BE2C (cell line): ENCODE measurements at regions not wholly inside any gene's neighbourhood (a gene's known extent, or its start where the extent isn't known, plus 50 kb on each side); places are given as distances from the start of the nearest gene placed in this dataset.

Experiments
- DNase-seq: peaks from one replicate; pipeline ENCODE4 v3.0.0-alpha.2; 2020
- H3K27me3 ChIP-seq: fragments of 250-450 bp; sonication (Bioruptor Pico); 2 replicates; pipeline ENCODE4 v1.5.1; 2020; ENCODE audit warnings: mild to moderate bottlenecking
- H3K36me3 ChIP-seq: fragments of 250-450 bp; sonication (Bioruptor Pico); 2 replicates; pipeline ENCODE4 v1.5.1; 2020; ENCODE audit warnings: mild to moderate bottlenecking
- H3K4me1 ChIP-seq: fragments of 250-450 bp; sonication (Bioruptor Pico); 2 replicates; pipeline ENCODE4 v1.5.1; 2020
- H3K4me3 ChIP-seq: 2 replicates; pipeline ENCODE4 v1.5.1; 2011; ENCODE audit warnings: low read depth, low read length
- H3K9me3 ChIP-seq: fragments of 250-450 bp; sonication (Bioruptor Pico); 2 replicates; pipeline ENCODE4 v1.5.1; 2020
- TF ChIP-seq, protein P1 (sequence below): IDR thresholded peaks from 2 replicates; pipeline ENCODE4 v1.5.1; 2012; ENCODE audit warnings: mild to moderate bottlenecking, low read depth, low read length

GRCh38 chr13:40241125-40241798, 425.2 kb downstream of the FOXO1 start:
- Histone ChIP-seq H3K4me3 (no peak overlapping the region), H3K36me3 (no peaks in the 10 kb centered on the region), H3K27me3 (no peaks in the 10 kb centered on the region), H3K4me1 (no peaks in the 10 kb centered on the region), H3K9me3 (no peaks in the 10 kb centered on the region)
- TF ChIP-seq, protein P1, sequence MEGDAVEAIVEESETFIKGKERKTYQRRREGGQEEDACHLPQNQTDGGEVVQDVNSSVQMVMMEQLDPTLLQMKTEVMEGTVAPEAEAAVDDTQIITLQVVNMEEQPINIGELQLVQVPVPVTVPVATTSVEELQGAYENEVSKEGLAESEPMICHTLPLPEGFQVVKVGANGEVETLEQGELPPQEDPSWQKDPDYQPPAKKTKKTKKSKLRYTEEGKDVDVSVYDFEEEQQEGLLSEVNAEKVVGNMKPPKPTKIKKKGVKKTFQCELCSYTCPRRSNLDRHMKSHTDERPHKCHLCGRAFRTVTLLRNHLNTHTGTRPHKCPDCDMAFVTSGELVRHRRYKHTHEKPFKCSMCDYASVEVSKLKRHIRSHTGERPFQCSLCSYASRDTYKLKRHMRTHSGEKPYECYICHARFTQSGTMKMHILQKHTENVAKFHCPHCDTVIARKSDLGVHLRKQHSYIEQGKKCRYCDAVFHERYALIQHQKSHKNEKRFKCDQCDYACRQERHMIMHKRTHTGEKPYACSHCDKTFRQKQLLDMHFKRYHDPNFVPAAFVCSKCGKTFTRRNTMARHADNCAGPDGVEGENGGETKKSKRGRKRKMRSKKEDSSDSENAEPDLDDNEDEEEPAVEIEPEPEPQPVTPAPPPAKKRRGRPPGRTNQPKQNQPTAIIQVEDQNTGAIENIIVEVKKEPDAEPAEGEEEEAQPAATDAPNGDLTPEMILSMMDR, result no peak
- DNase-seq, result no peak

GRCh38 chr13:40243047-40243446, 423.4 kb downstream of the FOXO1 start:
- H3K36me3 ChIP-seq, result no peaks in the 10 kb centered on the region
- TF ChIP-seq, protein P1, result no peak

GRCh38 chr13:40243982-40244381, 422.5 kb downstream of the FOXO1 start:
- Histone ChIP-seq H3K4me3 (no peak overlapping the region), H3K4me1 (no peaks in the 10 kb centered on the region), H3K9me3 (no peaks in the 10 kb centered on the region; the same call in 1 of the 2 replicates), H3K27me3 (no peaks in the 10 kb centered on the region), H3K36me3 (no peaks in the 10 kb centered on the region)
- TF ChIP-seq, protein P1, result no peak
- DNase-seq, result no peak

More at GRCh38 chr13:40243047-40243446, 423.4 kb downstream of the FOXO1 start:
- Histone ChIP-seq H3K4me3 (no peak overlapping the region), H3K9me3 (no peaks in the 10 kb centered on the region), H3K4me1 (no peaks in the 10 kb centered on the region), H3K27me3 (no peaks in the 10 kb centered on the region)
- DNase-seq, result no peak

DNA sequence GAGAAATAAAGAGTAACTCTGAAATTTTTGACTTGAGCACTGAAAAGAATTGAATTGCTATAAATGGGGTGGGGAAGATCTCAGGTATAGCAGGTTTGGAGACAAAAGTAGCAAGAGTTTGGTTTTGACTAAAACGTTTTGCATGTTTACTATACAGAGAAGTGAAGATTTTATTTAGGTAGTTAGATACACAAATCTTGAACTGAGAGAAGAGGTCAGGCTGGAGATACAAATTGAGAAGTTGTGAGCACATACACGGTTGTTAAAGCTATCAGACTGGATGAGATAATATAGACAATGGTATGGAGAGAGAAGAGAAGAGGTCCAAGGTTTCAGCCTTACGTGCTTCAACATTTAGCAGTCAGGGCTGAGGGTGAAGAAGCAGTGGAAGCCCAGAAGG, 420.9 kb downstream of the FOXO1 start:
- Histone ChIP-seq H3K36me3 (no peaks in the 10 kb centered on the region), H3K4me3 (no peak overlapping the region), H3K27me3 (no peaks in the 10 kb centered on the region), H3K9me3 (no peaks in the 10 kb centered on the region; the same call in 1 of the 2 replicates), H3K4me1 (no peaks in the 10 kb centered on the region)
- TF ChIP-seq, protein P1, result no peak
- DNase-seq, result no peak

- TF ChIP-seq, protein P1, result no peak
- Histone ChIP-seq H3K36me3 (no peaks in the 10 kb centered on the region), H3K9me3 (no peaks in the 10 kb centered on the region; the same call in 1 of the 2 replicates), H3K27me3 (no peaks in the 10 kb centered on the region), H3K4me3 (no peak overlapping the region), H3K4me1 (no peaks in the 10 kb centered on the region)
- DNase-seq, result no peak
Measured at GRCh38 chr13:40247845-40248244, 418.6 kb downstream of the FOXO1 start.

- TF ChIP-seq, protein P1, result no peak
Measured at GRCh38 chr13:40251343-40252032, 415.0 kb downstream of the FOXO1 start.

More at GRCh38 chr13:40251343-40252032, 415.0 kb downstream of the FOXO1 start:
- Histone ChIP-seq H3K4me3 (no peak overlapping the region), H3K36me3 (no peaks in the 10 kb centered on the region), H3K4me1 (no peaks in the 10 kb centered on the region), H3K27me3 (no peaks in the 10 kb centered on the region), H3K9me3 (no peaks in the 10 kb centered on the region; the same call in 1 of the 2 replicates)
- no peak for DNase-seq
